H1 (cell line): ENCODE measurements at regions not wholly inside any gene's neighbourhood (a gene's known extent, or its start where the extent isn't known, plus 50 kb on each side); places are given as distances from the start of the nearest gene placed in this dataset.

Experiments used
- CTCF ChIA-PET: fragments of 300-600 bp; sonication (Branson Sonifier 250); formaldehyde crosslinking; loops from one replicate; lab custom pipeline; 2021; ENCODE audit not compliant: partially characterized antibody; lab: Charles Lee
- POLR2A ChIA-PET: fragments of 300-600 bp; sonication (Branson Sonifier 250); formaldehyde crosslinking; loops from one replicate; lab custom pipeline; 2021; ENCODE audit warnings: inconsistent platforms; ENCODE audit not compliant: partially characterized antibody; lab: Charles Lee
- DNase-seq, 2 experiments: peaks; one replicate each; pipeline versions ENCODE4 v3.0.0 to v3.0.0-alpha.2; 2010 to 2022; ENCODE audit warnings: low spot score in 2 of 2, low read depth in 1 of 2, mixed read lengths in 1 of 2
- FAIRE-seq: peaks from 2 replicates; lab custom pipeline; 2011; peaks lifted over from hg19 to GRCh38; lab: Jason Lieb, UNC
- H2AFZ ChIP-seq: 2 replicates; pipeline ENCODE4 v1.8.1; 2012; ENCODE audit warnings: low read length, inconsistent platforms
- H2AK5ac ChIP-seq: 2 replicates; pipeline ENCODE4 v1.6.1; 2013; ENCODE audit warnings: low read depth, low read length
- H2BK120ac ChIP-seq: replicated peaks from 2 replicates; pipeline ENCODE3; 2013; ENCODE audit warnings: low read depth, low read length, inconsistent platforms
- H2BK12ac ChIP-seq: 2 replicates; pipeline ENCODE4 v1.6.1; 2013; ENCODE audit warnings: low read depth, low read length
- H2BK15ac ChIP-seq: 2 replicates; pipeline ENCODE4 v1.6.1; 2013; ENCODE audit warnings: low read length
- H2BK20ac ChIP-seq: 2 replicates; pipeline ENCODE4 v1.6.1; 2013; ENCODE audit warnings: low read length
- H2BK5ac ChIP-seq: 2 replicates; pipeline ENCODE4 v1.6.1; 2013; ENCODE audit warnings: low read depth, low read length
- H3K14ac ChIP-seq: 2 replicates; pipeline ENCODE4 v1.6.1; 2013; ENCODE audit warnings: inconsistent platforms; ENCODE audit not compliant: insufficient read length
- H3K18ac ChIP-seq: 2 replicates; pipeline ENCODE4 v1.6.1; 2013; ENCODE audit warnings: low read length; ENCODE audit errors: extremely low read depth
- H3K23ac ChIP-seq: 2 replicates; pipeline ENCODE4 v1.6.1; 2013; ENCODE audit warnings: inconsistent platforms; ENCODE audit not compliant: insufficient read length
- H3K23me2 ChIP-seq: 2 replicates; pipeline ENCODE4 v1.6.1; 2013; ENCODE audit warnings: low read depth, low read length
- H3K27ac ChIP-seq: 2 replicates; pipeline ENCODE4 v1.6.1; 2011; ENCODE audit warnings: low read depth, low read length, inconsistent platforms
- H3K27me3 ChIP-seq, 4 experiments: replicated peaks in 1 of 4; 1 replicate in 1 of 4; 2 replicates in 3 of 4; pipeline versions ENCODE4 v1.6.1 to v1.8.1; 2011 to 2013; ENCODE audit warnings: low read length in 3 of 4, mild to moderate bottlenecking in 3 of 4, inconsistent platforms in 2 of 4, mixed read lengths in 2 of 4, moderate library complexity in 1 of 4; ENCODE audit not compliant: control insufficient read depth in 3 of 4, insufficient read depth in 3 of 4; ENCODE audit errors: extremely low read depth in 1 of 4
- H3K36me3 ChIP-seq, 4 experiments: 2 replicates each; pipeline versions ENCODE4 v1.6.1 to v1.8.1; 2011 to 2013; ENCODE audit warnings: mild to moderate bottlenecking in 4 of 4, low read length in 3 of 4, moderate library complexity in 2 of 4, control low read depth in 1 of 4, inconsistent platforms in 1 of 4; ENCODE audit not compliant: insufficient read depth in 4 of 4, control insufficient read depth in 2 of 4
- H3K4ac ChIP-seq: replicated peaks from 2 replicates; pipeline ENCODE3; 2013; ENCODE audit warnings: low read length, low read depth, mixed read lengths, inconsistent platforms; ENCODE audit not compliant: insufficient read length
- H3K4me1 ChIP-seq, 4 experiments: replicated peaks in 1 of 4; 1 replicate in 1 of 4; 2 replicates in 3 of 4; pipeline versions ENCODE4 v1.6.1 to v1.8.1; 2011 to 2013; ENCODE audit warnings: low read length in 3 of 4, inconsistent platforms in 2 of 4, mixed read lengths in 1 of 4; ENCODE audit not compliant: insufficient read depth in 4 of 4, control insufficient read depth in 3 of 4
- H3K4me2 ChIP-seq, 2 experiments: 2 replicates each; pipeline versions ENCODE4 v1.6.1 to v1.8.1; 2011 to 2013; ENCODE audit warnings: low read depth in 2 of 2, low read length in 2 of 2, control low read depth in 1 of 2, inconsistent platforms in 1 of 2, mild to moderate bottlenecking in 1 of 2; ENCODE audit not compliant: insufficient read depth in 1 of 2
- H3K4me3 ChIP-seq, 4 experiments: fragments of 200-600, 300-600 bp in 1 of 4; sonication (generic), shearing (Covaris generic), sonication (Bioruptor Twin) in 1 of 4; 2 replicates each; pipeline versions ENCODE4 v1.5.1 to v1.8.1; 2011 to 2016; ENCODE audit warnings: low read length in 4 of 4, low read depth in 3 of 4, control low read depth in 2 of 4, inconsistent platforms in 2 of 4, mild to moderate bottlenecking in 2 of 4, mixed read lengths in 1 of 4, moderate library complexity in 1 of 4; ENCODE audit not compliant: insufficient read depth in 2 of 4; ENCODE audit errors: extremely low read depth in 1 of 4
- H3K56ac ChIP-seq: replicated peaks from 2 replicates; pipeline ENCODE3; 2013; ENCODE audit warnings: low read depth, mild to moderate bottlenecking, mixed read lengths, low read length, inconsistent platforms; ENCODE audit not compliant: insufficient read length
- H3K79me1 ChIP-seq: 2 replicates; pipeline ENCODE4 v1.6.1; 2013; ENCODE audit warnings: low read depth, low read length, control low read depth
- H3K79me2 ChIP-seq, 2 experiments: 2 replicates each; pipeline versions ENCODE4 v1.6.1 to v1.8.1; 2012 to 2013; ENCODE audit warnings: low read length in 2 of 2, mild to moderate bottlenecking in 2 of 2, inconsistent platforms in 1 of 2; ENCODE audit not compliant: insufficient read depth in 2 of 2, control insufficient read depth in 1 of 2
- H3K9ac ChIP-seq, 4 experiments: replicated peaks in 1 of 4; 1 replicate in 1 of 4; 2 replicates in 3 of 4; pipeline versions ENCODE4 v1.6.1 to v1.8.1; 2011 to 2013; ENCODE audit warnings: low read depth in 3 of 4, low read length in 3 of 4, control low read depth in 2 of 4, mild to moderate bottlenecking in 2 of 4, moderate library complexity in 2 of 4, inconsistent platforms in 1 of 4; ENCODE audit errors: extremely low read depth in 1 of 4
- H3K9me3 ChIP-seq, 2 experiments: 2 replicates each; pipeline versions ENCODE4 v1.6.1 to v1.8.1; 2012 to 2013; ENCODE audit warnings: mild to moderate bottlenecking in 2 of 2, moderate library complexity in 2 of 2, control low read depth in 1 of 2, inconsistent platforms in 1 of 2, low read depth in 1 of 2, low read length in 1 of 2, mixed read lengths in 1 of 2; ENCODE audit not compliant: insufficient read depth in 2 of 2
- H4K20me1 ChIP-seq, 2 experiments: replicated peaks in 1 of 2; 2 replicates each; pipeline versions ENCODE3 to v1.8.1; 2011 to 2013; ENCODE audit warnings: inconsistent platforms in 2 of 2, low read length in 2 of 2, mild to moderate bottlenecking in 1 of 2; ENCODE audit not compliant: insufficient read depth in 2 of 2, control insufficient read depth in 1 of 2
- H4K5ac ChIP-seq: 2 replicates; pipeline ENCODE4 v1.6.1; 2013; ENCODE audit warnings: low read length, low read depth, mixed read lengths, inconsistent platforms; ENCODE audit not compliant: insufficient read length
- H4K8ac ChIP-seq: 2 replicates; pipeline ENCODE4 v1.8.0; 2013; ENCODE audit warnings: mild to moderate bottlenecking, moderate library complexity, low read length, inconsistent platforms; ENCODE audit not compliant: insufficient read depth; ENCODE audit errors: extremely low read depth
- H4K91ac ChIP-seq: replicated peaks from 2 replicates; pipeline ENCODE3; 2013; ENCODE audit warnings: low read length, mixed read lengths, inconsistent platforms; ENCODE audit not compliant: insufficient read length
- FOSL1 ChIP-seq: IDR thresholded peaks from 2 replicates; pipeline ENCODE4 v1.6.1; 2011; ENCODE audit warnings: mild to moderate bottlenecking, low read depth, low read length, moderate library complexity; ENCODE audit not compliant: insufficient read depth
- HDAC2 ChIP-seq, 2 experiments: fragments of 300-600 bp in 1 of 2; sonication (generic) in 1 of 2; IDR thresholded peaks; 2 replicates each; pipeline ENCODE4 v1.6.1; 2011 to 2012; ENCODE audit warnings: low read depth in 2 of 2, low read length in 2 of 2, mild to moderate bottlenecking in 2 of 2, moderate library complexity in 2 of 2, borderline replicate concordance in 1 of 2, inconsistent platforms in 1 of 2
- KDM4A ChIP-seq: IDR thresholded peaks from one replicate; pipeline ENCODE4 v1.7.1; 2012; ENCODE audit warnings: low read depth, mild to moderate bottlenecking, moderate library complexity, low read length, inconsistent platforms; ENCODE audit not compliant: severe bottlenecking
- NRF1 ChIP-seq: IDR thresholded peaks from 2 replicates; pipeline ENCODE4 v1.6.1; 2011; ENCODE audit warnings: mild to moderate bottlenecking, low read depth, low read length, improper control_type of control experiment
- RAD21 ChIP-seq, 2 experiments: IDR thresholded peaks in 1 of 2; conservative IDR thresholded peaks in 1 of 2; 2 replicates each; pipeline ENCODE4 v1.6.1; 2011; ENCODE audit warnings: low read depth in 2 of 2, low read length in 2 of 2, improper control_type of control experiment in 1 of 2, inconsistent platforms in 1 of 2, mild to moderate bottlenecking in 1 of 2, moderate library complexity in 1 of 2
- RXRA ChIP-seq: IDR thresholded peaks from 2 replicates; pipeline ENCODE4 v1.6.1; 2011; ENCODE audit warnings: low read depth, mild to moderate bottlenecking, low read length, moderate library complexity; ENCODE audit not compliant: insufficient read depth
- SIRT6 ChIP-seq: IDR thresholded peaks from one replicate; pipeline ENCODE4 v1.7.1; 2012; ENCODE audit warnings: low read length, inconsistent platforms
- SP2 ChIP-seq: IDR thresholded peaks from 2 replicates; pipeline ENCODE4 v1.6.1; 2012; ENCODE audit warnings: mild to moderate bottlenecking, low read length, inconsistent platforms
- SP4 ChIP-seq: IDR thresholded peaks from 2 replicates; pipeline ENCODE4 v1.6.1; 2012; ENCODE audit warnings: low read length, inconsistent platforms
- WGBS, 2 experiments: shearing (Covaris generic) in 1 of 2; methylation state at CpG; one replicate each; pipeline versions ENCODE4 v1.1.6 to v1.1.7; 2013 to 2015; ENCODE audit warnings: low lambda C conversion rate in 2 of 2, mixed read lengths in 2 of 2, inconsistent platforms in 1 of 2, low coverage in 1 of 2, missing lambda C conversion rate in 1 of 2; ENCODE audit not compliant: insufficient replicate concordance in 2 of 2, insufficient coverage in 1 of 2, insufficient read length in 1 of 2; ENCODE audit errors: extremely low coverage in 1 of 2, missing lambda C conversion rate in 1 of 2; 5-methylcytosine and 5-hydroxymethylcytosine counted together
- TF ChIP-seq, protein P1 (sequence below), 3 experiments: IDR thresholded peaks; 1 replicate in 2 of 3; 2 replicates in 1 of 3; pipeline versions ENCODE4 v1.5.1 to v1.6.1; 2011; ENCODE audit warnings: low read length in 3 of 3, mild to moderate bottlenecking in 3 of 3, inconsistent platforms in 2 of 3, low read depth in 1 of 3, moderate library complexity in 1 of 3; ENCODE audit not compliant: insufficient read depth in 1 of 3; ENCODE audit errors: control extremely low read depth in 1 of 3

DNA sequence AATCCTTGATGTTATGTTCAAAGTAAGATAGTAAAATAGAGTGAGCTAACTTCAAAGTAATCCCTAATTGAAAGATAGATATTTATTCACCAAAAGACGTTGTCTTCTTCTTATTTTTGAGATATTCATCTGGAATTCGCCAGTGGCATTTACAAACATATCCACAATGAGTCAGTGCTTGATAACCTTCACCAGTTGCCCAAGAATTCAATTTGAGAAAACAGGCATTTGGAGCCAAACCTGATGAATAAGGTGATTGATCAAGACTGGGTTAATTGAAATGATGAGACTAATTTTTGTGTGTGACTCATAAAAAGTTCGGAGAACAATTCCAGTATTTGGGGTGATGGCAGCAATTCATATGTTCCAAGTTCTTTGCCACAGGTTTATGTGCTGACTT, 344.0 kb downstream of the ARL4A start:
- Histone ChIP-seq H3K9ac (no peak overlapping the region), H4K8ac (no peak overlapping the region), H3K4me2 (no peak overlapping the region), H3K14ac (no peak overlapping the region), H4K20me1 (no peaks in the 10 kb centered on the region), H2BK12ac (no peak overlapping the region), H3K23ac (no peak overlapping the region), H2BK5ac (no peak overlapping the region), H4K91ac (no peak overlapping the region), H3K27ac (no peak overlapping the region), H3K56ac (no peak overlapping the region), H4K5ac (no peak overlapping the region), H3K4me3 (no peak overlapping the region), H2AK5ac (no peak overlapping the region), H2BK15ac (no peak overlapping the region), H3K36me3 (no peaks in the 10 kb centered on the region; a peak in 1 of 8 replicates), H2AFZ (no peak overlapping the region), H3K9me3 (peaks cover 0 to 6% of the 10 kb centered on the region in 2 experiments; a peak in 2 of 4 replicates), H3K4ac (no peak overlapping the region), H3K79me1 (no peaks in the 10 kb centered on the region), H2BK120ac (no peak overlapping the region), H3K18ac (no peak overlapping the region), H3K4me1 (peaks cover 0 to 7% (median 3%) of the 10 kb centered on the region in 4 experiments; a peak in 3 of 7 replicates), H2BK20ac (no peak overlapping the region), H3K23me2 (no peaks in the 10 kb centered on the region; the same call in 1 of the 2 replicates), H3K27me3 (no peaks in the 10 kb centered on the region), H3K79me2 (no peaks in the 10 kb centered on the region)
- ChIA-PET POLR2A (no interaction called here), CTCF (interaction anchor here (0.9 kb wide), 1 partner anchor 93 kb away, joined by 3 read pairs; no protein-coding TSS in a partner anchor)
- DNase-seq: no peak
- 95% methylated on average over 3 of the region's 3 CpGs; no CpG with 5 or more reads in 1 of the 2 experiments for WGBS, 2 experiments
- TF ChIP-seq RAD21 (IDR thresholded peaks at IDR 0.05 in 1 of 2, conservative IDR thresholded peaks at IDR 0.05 in 1 of 2; ENCODE audit: low read depth in 2 of 2, low read length in 2 of 2): no peak
- TF ChIP-seq KDM4A: no peak
- no peak for TF ChIP-seq NRF1
- TF ChIP-seq SP4: no peak
- no peak for TF ChIP-seq HDAC2 (IDR thresholded peaks at IDR 0.05; ENCODE audit: borderline replicate concordance in 1 of 2, low read depth in 2 of 2, low read length in 2 of 2)
- no peak for TF ChIP-seq FOSL1
- TF ChIP-seq SP2: no peak
- TF ChIP-seq, protein P1, sequence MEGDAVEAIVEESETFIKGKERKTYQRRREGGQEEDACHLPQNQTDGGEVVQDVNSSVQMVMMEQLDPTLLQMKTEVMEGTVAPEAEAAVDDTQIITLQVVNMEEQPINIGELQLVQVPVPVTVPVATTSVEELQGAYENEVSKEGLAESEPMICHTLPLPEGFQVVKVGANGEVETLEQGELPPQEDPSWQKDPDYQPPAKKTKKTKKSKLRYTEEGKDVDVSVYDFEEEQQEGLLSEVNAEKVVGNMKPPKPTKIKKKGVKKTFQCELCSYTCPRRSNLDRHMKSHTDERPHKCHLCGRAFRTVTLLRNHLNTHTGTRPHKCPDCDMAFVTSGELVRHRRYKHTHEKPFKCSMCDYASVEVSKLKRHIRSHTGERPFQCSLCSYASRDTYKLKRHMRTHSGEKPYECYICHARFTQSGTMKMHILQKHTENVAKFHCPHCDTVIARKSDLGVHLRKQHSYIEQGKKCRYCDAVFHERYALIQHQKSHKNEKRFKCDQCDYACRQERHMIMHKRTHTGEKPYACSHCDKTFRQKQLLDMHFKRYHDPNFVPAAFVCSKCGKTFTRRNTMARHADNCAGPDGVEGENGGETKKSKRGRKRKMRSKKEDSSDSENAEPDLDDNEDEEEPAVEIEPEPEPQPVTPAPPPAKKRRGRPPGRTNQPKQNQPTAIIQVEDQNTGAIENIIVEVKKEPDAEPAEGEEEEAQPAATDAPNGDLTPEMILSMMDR (IDR thresholded peaks at IDR 0.05; ENCODE audit: control extremely low read depth in 1 of 3, insufficient read depth in 1 of 3, low read depth in 1 of 3, low read length in 3 of 3): no peak
- TF ChIP-seq SIRT6: no peak
- TF ChIP-seq RXRA: no peak
- no peak for FAIRE-seq
